Activated naive CD4-positive, alpha-beta T cell treated with anti-CD3 and anti-CD28 coated beads for 36 hours (primary cell): ENCODE measurements at regions not wholly inside any gene's neighbourhood (a gene's known extent, or its start where the extent isn't known, plus 50 kb on each side); places are given as distances from the start of the nearest gene placed in this dataset.

ENCODE experiments used
- CTCF ChIA-PET: fragments of 350-600 bp; sonication (Branson Sonifier 250); formaldehyde crosslinking; loops from one replicate; lab custom pipeline; 2021; ENCODE audit warnings: antibody characterized with exemption; lab: Charles Lee
- DNase-seq: peaks from one replicate; pipeline ENCODE4 v3.0.0-alpha.2; 2020
- H3K27ac Mint-ChIP-seq: one replicate; pipeline ENCODE4 v1.8.0; 2021; ENCODE audit warnings: mild to moderate bottlenecking, mixed read lengths
- H3K27me3 Mint-ChIP-seq: one replicate; pipeline ENCODE4 v1.8.0; 2021; ENCODE audit warnings: low read depth, mixed read lengths
- H3K36me3 Mint-ChIP-seq: one replicate; pipeline ENCODE4 v1.8.0; 2021; ENCODE audit warnings: low read depth, mixed read lengths
- H3K4me1 Mint-ChIP-seq: one replicate; pipeline ENCODE4 v1.8.0; 2021; ENCODE audit warnings: low read depth, mixed read lengths
- H3K4me3 Mint-ChIP-seq: one replicate; pipeline ENCODE4 v1.8.0; 2021; ENCODE audit warnings: mild to moderate bottlenecking, moderate library complexity, mixed read lengths
- H3K9me3 Mint-ChIP-seq: one replicate; pipeline ENCODE4 v1.8.0; 2021; ENCODE audit warnings: mixed read lengths
- intact Hi-C: fragments of 100-400 bp; cut with micrococcal nuclease; formaldehyde crosslinking; loops from one replicate; pipeline ENCODE4 v1.15.1; 2023

DNA sequence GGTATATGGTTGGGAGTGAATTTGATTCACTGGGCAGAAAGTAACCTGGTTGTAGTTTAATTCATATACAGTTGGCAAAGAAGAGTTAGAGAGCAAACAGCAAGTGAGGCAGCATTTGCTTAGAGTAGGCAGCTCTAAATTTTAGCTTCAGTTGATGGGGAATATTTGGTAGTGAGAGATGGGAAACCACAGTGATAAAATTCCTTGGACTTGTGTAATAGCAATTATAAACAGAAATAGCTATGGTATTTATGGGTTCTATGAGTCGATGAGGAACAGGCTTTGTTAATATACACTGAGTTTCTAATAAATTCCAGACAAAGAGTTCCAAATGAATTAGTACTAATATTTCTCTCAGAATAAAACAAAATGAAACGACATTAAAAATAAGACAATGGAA lies 894.0 kb downstream of the ROBO2 start:
- intact Hi-C loops = no loop called here
- CTCF ChIA-PET = no interaction called here
- Mint-ChIP-seq H3K9me3 (peaks cover 13% of the 10 kb centered on the region), H3K4me3 (no peak overlapping the region), H3K27ac (no peak overlapping the region), H3K4me1 (no peaks in the 10 kb centered on the region), H3K27me3 (no peaks in the 10 kb centered on the region), H3K36me3 (no peaks in the 10 kb centered on the region)
- no peak for DNase-seq

GRCh38 chr3:77935418-77935817 lies 895.5 kb downstream of the ROBO2 start:
- Mint-ChIP-seq H3K9me3 (peaks cover 13% of the 10 kb centered on the region), H3K27ac (no peak overlapping the region), H3K4me3 (no peak overlapping the region), H3K27me3 (no peaks in the 10 kb centered on the region), H3K4me1 (no peaks in the 10 kb centered on the region), H3K36me3 (no peaks in the 10 kb centered on the region)
- DNase-seq = no peak
- intact Hi-C loops = no loop called here
- CTCF ChIA-PET = no interaction called here

DNA sequence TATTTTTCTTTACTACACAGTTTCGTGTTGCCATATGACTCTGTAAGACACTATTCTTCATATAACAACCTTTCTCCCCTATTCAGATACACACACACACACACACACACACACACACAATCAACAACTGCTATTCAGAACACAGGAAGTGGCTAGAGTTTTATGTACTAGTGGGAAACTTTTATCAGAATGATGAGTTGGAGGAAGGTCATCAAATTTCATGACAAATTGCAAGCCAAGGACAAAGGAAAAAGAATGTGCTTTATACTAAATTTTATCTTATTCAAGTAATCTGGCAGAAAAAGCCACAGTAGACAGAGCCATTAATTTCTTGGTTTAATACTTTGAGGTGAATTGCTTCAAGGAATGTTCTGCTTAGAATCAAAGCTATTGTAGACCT lies 899.8 kb downstream of the ROBO2 start:
- H3K27ac Mint-ChIP-seq = no peak overlapping the region
- DNase-seq = no peak

GRCh38 chr3:77943598-77943997 lies 903.7 kb downstream of the ROBO2 start:
- intact Hi-C loops = no loop called here
- Mint-ChIP-seq H3K27ac (no peak overlapping the region), H3K9me3 (peaks cover under 1% of the 10 kb centered on the region), H3K27me3 (no peaks in the 10 kb centered on the region), H3K36me3 (no peaks in the 10 kb centered on the region), H3K4me1 (no peaks in the 10 kb centered on the region), H3K4me3 (no peak overlapping the region)
- CTCF ChIA-PET = no interaction called here
- no peak for DNase-seq

More for the DNA sequence above, 899.8 kb downstream of the ROBO2 start:
- Mint-ChIP-seq H3K9me3 (peaks cover 10% of the 10 kb centered on the region), H3K27me3 (no peaks in the 10 kb centered on the region), H3K4me1 (no peaks in the 10 kb centered on the region), H3K36me3 (no peaks in the 10 kb centered on the region), H3K4me3 (no peak overlapping the region)
- intact Hi-C loops = no loop called here
- CTCF ChIA-PET = no interaction called here

- Mint-ChIP-seq H3K4me3 (no peak overlapping the region), H3K36me3 (no peaks in the 10 kb centered on the region), H3K27me3 (no peaks in the 10 kb centered on the region), H3K27ac (no peak overlapping the region), H3K9me3 (peaks cover 5% of the 10 kb centered on the region), H3K4me1 (no peaks in the 10 kb centered on the region)
- DNase-seq = no peak
- intact Hi-C loops = no loop called here
- CTCF ChIA-PET = no interaction called here
Measured at GRCh38 chr3:77945320-77945719, 905.4 kb downstream of the ROBO2 start.

GRCh38 chr3:77947671-77948070 lies 907.8 kb downstream of the ROBO2 start:
- CTCF ChIA-PET = no interaction called here
- Mint-ChIP-seq H3K4me3 (no peak overlapping the region), H3K9me3 (peaks cover 5% of the 10 kb centered on the region), H3K27ac (no peak overlapping the region), H3K4me1 (no peaks in the 10 kb centered on the region), H3K27me3 (no peaks in the 10 kb centered on the region), H3K36me3 (no peaks in the 10 kb centered on the region)
- intact Hi-C loops = no loop called here
- DNase-seq = no peak

DNA sequence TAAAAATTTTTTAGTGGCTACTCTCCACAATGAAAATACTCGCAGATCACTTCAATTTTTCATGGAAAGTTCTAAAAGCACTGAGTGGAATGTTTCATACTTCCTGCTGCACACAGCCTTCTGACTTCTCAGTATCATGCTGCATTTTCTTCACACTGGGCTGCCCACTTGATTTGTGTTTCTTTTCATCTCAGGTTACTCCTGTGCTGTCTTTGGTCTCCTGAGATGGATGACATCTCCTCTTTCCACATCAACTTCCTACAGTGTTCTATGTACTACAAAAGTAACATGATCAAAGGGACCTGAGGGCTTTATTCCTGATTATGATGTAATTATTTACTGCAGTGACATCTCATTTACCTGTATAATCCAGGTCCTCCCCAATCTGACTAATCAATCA lies 927.7 kb downstream of the ROBO2 start:
- no peak for DNase-seq
- Mint-ChIP-seq H3K4me1 (no peaks in the 10 kb centered on the region), H3K27me3 (no peaks in the 10 kb centered on the region), H3K27ac (no peak overlapping the region), H3K9me3 (peaks cover 23% of the 10 kb centered on the region), H3K4me3 (no peak overlapping the region), H3K36me3 (no peaks in the 10 kb centered on the region)
- CTCF ChIA-PET = no interaction called here
- intact Hi-C loops = no loop called here

DNA sequence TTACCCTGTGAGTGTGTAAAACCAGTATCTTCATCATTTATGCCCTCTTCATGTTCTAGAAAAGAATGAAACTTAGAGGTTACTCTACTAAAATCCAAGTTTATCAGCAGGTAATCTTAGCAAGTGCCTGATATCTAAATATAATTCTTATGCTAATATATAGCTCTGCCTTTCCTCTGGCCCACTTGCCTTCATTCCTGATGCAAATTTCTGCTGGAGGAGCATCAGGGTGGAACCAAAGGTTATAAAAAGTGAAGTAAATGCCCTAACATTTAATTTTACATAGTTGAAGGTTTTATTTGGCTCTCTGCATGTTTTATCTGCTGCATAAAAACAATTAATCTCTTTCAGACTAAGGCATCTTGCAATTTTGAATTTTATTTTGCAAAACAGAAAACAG lies 936.2 kb downstream of the ROBO2 start:
- no peak for DNase-seq
- intact Hi-C loops = no loop called here
- Mint-ChIP-seq H3K4me3 (no peak overlapping the region), H3K36me3 (no peaks in the 10 kb centered on the region), H3K27me3 (no peaks in the 10 kb centered on the region), H3K9me3 (peaks cover 18% of the 10 kb centered on the region), H3K4me1 (no peaks in the 10 kb centered on the region), H3K27ac (no peak overlapping the region)
- CTCF ChIA-PET = no interaction called here

GRCh38 chr3:78003090-78003489 lies 963.2 kb downstream of the ROBO2 start:
- intact Hi-C loops = no loop called here
- CTCF ChIA-PET = no interaction called here
- Mint-ChIP-seq H3K27me3 (no peaks in the 10 kb centered on the region), H3K4me1 (no peaks in the 10 kb centered on the region), H3K9me3 (peaks cover 25% of the 10 kb centered on the region), H3K27ac (no peak overlapping the region), H3K36me3 (no peaks in the 10 kb centered on the region), H3K4me3 (no peak overlapping the region)
- no peak for DNase-seq

DNA sequence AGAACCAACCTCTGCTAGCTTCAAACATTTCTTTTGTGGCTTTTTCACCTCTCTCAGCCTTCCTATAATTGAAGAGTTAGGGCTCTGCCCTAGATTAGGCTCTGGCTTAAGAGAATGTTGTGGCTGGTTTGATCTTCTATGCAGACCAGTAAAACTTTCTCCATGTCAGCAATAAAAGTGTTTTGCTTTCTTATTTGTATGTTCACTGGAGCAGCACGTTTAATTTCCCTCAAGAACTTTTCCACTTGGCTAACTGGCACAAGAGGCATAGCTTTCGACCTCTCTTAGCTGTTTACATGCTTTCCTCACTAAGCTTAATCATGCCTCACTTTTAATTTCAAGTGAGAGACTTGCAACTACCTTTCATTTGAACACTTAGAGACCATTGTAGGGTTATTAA lies 964.7 kb downstream of the ROBO2 start:
- no peaks in the 10 kb centered on the region for H3K4me1 Mint-ChIP-seq
- no peak for DNase-seq
- intact Hi-C loops = no loop called here
- peaks cover 25% of the 10 kb centered on the region for H3K9me3 Mint-ChIP-seq
- H3K27ac Mint-ChIP-seq = no peak overlapping the region
- no peak overlapping the region for H3K4me3 Mint-ChIP-seq
- CTCF ChIA-PET = no interaction called here
- H3K36me3 Mint-ChIP-seq = no peaks in the 10 kb centered on the region
- no peaks in the 10 kb centered on the region for H3K27me3 Mint-ChIP-seq

- no peak overlapping the region for H3K4me3 Mint-ChIP-seq
- DNase-seq = no peak
- H3K27me3 Mint-ChIP-seq = no peaks in the 10 kb centered on the region
- H3K36me3 Mint-ChIP-seq = no peaks in the 10 kb centered on the region
- CTCF ChIA-PET = no interaction called here
- intact Hi-C loops = no loop called here
- no peak overlapping the region for H3K27ac Mint-ChIP-seq
- peaks cover 15% of the 10 kb centered on the region for H3K9me3 Mint-ChIP-seq
- no peaks in the 10 kb centered on the region for H3K4me1 Mint-ChIP-seq
Measured at GRCh38 chr3:78013653-78014052, 973.8 kb downstream of the ROBO2 start.

GRCh38 chr3:78015856-78016255 lies 976.0 kb downstream of the ROBO2 start:
- Mint-ChIP-seq H3K36me3 (no peaks in the 10 kb centered on the region), H3K27ac (no peak overlapping the region), H3K4me3 (no peak overlapping the region), H3K4me1 (no peaks in the 10 kb centered on the region), H3K27me3 (no peaks in the 10 kb centered on the region), H3K9me3 (peaks cover 13% of the 10 kb centered on the region)
- no peak for DNase-seq
- intact Hi-C loops = no loop called here
- CTCF ChIA-PET = no interaction called here

- DNase-seq = no peak
- Mint-ChIP-seq H3K36me3 (no peaks in the 10 kb centered on the region), H3K9me3 (peaks cover 18% of the 10 kb centered on the region), H3K4me3 (no peak overlapping the region), H3K4me1 (no peaks in the 10 kb centered on the region), H3K27me3 (no peaks in the 10 kb centered on the region), H3K27ac (no peak overlapping the region)
- intact Hi-C loops = no loop called here
- CTCF ChIA-PET = no interaction called here
Measured at GRCh38 chr3:78021710-78022109, 981.8 kb downstream of the ROBO2 start.

GRCh38 chr3:78022232-78022631 lies 982.3 kb downstream of the ROBO2 start:
- no peak for DNase-seq
- intact Hi-C loops = no loop called here
- Mint-ChIP-seq H3K4me1 (no peaks in the 10 kb centered on the region), H3K36me3 (no peaks in the 10 kb centered on the region), H3K27me3 (no peaks in the 10 kb centered on the region), H3K4me3 (no peak overlapping the region), H3K27ac (no peak overlapping the region), H3K9me3 (peaks cover 18% of the 10 kb centered on the region)
- CTCF ChIA-PET = no interaction called here
